SKM-1 treated with dmso at 0.1 percent for 144 hours (cell line): ENCODE measurements at regions not wholly inside any gene's neighbourhood (a gene's known extent, or its start where the extent isn't known, plus 50 kb on each side); places are given as distances from the start of the nearest gene placed in this dataset.

ENCODE experiments used
- DNase-seq: peaks from one replicate; lab custom pipeline; 2025; ENCODE audit not compliant: unreplicated experiment; lab: John Stamatoyannopoulos, UW

DNA sequence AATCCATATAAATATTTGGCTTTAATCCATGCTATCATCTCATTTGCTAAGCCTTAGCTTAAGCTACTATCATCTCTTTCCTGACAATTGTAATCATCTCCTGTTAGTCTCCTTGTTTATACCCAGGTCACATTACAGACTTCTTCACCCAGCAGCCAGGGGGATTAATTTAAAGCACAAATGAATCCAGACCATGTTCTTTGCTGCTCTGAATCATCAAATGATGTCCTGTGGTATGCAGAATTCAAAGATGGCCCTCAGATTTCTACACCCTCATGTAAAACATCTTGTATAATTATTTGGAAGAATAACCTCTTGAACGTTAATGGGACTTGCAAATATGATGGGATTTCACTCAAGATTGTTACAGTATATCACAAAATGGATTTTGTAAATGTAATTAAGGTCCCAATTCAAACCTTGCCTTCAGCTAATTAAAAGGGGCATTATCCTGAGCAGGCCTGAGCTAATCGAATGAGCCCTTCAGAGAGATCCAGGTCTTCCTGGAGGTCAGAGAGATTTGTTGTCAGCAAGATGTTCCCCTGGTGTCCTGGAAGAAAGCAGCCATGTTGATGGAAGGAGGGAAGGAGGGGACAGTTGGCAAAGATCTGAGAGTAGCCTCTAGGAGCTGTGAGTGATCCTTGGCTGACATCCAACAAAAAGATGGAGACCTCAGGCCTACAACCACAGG is 241.1 kb upstream of the MMADHC start:
- no peak for DNase-seq

DNA sequence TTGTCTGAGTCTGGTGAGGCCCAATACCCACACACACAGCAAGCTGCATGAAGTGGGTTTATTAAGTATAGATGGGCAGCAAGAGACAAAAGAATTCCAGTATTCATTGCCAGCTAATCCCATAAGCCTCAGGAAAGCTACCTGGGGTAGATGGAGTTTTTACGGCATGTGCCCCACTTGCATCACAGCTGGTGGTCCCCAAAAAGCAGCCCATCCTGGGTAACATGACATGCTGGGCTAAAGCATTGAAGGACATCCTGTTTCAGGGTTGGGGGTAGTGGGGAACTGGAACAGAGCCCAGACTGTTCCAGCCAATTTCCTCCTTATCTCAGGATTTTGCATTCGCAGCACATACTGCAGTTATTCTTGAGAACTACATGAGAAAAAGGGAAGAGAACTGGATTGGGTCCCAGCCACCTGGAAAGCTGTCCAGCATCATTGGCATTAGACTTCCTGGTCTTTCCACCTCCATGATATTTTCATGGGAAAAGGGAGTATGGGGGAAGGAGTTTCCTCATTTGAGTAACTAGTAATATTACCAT is 240.1 kb upstream of the MMADHC start:
- DNase-seq, result no peak

DNA sequence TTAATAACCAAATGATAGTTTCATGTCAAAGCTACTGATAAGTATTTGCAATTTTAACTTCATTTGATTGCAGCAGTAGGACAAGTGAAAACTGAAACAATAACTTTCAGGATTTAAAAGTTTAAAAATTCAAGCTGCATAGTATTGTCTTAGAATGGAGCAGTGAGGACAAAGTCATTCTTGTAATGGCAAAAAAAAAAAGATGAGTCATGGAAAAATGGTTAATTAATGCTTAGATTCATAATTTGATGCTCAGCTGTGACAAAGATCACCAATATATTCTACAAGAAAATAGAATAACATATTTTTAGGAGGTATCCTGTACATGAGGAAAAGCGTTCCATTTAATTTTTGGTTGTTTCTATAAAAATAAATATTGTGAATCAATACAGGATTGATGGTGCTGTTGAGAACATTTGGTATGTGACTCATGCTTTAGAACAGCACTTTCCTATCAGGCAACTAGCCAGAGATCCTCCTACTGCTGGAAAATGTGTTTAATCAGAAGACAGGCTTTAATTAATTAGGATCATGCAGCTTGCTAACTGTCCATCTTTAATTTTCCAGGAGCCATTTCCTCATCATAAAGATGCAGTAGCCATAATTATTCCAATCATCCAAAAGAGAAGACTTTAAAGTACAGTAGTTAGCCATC is 239.0 kb upstream of the MMADHC start:
- DNase-seq, result no peak

DNA sequence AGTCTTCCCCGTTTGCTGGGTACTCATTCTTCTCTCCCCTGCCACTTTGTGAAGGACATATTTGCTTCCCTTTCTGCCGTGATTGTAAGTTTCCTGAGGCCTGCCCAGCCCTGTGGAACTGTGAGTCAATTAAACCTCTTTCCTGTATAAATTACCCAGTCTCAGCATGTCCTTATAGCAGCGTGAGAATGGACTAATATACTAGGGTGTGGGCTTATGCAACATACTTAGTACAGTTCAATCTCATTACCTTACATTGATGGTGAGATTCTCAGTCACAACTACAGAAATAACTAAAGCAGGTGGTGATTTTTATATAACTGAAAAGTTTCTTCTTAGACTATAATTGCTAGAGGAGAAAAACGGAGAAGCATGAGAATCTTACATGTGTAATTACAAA is 237.9 kb upstream of the MMADHC start:
- no peak for DNase-seq

DNA sequence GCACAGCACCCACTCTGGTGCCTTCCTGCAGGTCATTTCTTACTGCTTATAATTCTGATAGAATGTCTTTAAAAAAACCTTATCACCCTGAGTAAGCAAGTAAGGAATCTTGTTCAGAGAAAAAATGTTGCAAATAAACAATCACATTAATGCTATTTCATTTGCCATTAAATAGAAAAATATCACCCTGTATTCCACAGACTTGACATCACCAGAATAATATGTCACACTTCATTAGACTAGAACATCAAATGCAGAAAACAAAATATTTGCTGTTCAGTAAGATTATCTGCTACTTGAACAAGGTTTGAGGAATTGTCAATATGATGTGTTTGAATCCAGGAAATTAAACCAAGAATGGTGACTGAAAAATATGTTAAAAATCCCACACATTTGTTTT is 236.6 kb upstream of the MMADHC start:
- DNase-seq, result no peak

DNA sequence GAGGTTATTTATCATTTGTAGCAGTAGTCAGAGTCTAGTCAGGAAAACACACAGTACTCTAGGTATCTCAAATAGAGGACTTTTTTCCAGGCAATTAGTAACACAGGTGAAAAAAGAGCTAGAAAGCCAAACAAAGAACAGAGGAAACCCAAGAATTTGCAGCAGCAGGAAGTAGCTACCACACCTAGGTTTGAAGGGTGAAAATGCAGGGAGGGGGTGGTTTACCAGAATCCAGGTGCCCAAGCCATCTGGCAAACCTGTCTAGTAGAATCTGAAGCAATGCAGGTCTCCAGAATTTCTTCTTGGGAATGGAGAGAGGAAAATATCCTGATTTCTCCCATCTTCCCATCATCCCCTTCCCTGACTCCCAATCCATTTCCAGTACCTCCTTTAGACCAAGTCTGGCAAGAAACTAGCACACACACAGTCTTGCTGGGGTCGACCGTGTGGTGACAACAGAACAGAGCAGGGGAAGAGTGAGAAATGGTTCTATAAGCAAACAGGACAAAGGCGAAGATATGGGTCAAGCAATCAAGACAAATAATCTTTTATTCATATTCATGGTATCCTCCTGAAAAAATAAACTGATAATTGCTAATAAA is 231.9 kb upstream of the MMADHC start:
- no peak for DNase-seq

DNA sequence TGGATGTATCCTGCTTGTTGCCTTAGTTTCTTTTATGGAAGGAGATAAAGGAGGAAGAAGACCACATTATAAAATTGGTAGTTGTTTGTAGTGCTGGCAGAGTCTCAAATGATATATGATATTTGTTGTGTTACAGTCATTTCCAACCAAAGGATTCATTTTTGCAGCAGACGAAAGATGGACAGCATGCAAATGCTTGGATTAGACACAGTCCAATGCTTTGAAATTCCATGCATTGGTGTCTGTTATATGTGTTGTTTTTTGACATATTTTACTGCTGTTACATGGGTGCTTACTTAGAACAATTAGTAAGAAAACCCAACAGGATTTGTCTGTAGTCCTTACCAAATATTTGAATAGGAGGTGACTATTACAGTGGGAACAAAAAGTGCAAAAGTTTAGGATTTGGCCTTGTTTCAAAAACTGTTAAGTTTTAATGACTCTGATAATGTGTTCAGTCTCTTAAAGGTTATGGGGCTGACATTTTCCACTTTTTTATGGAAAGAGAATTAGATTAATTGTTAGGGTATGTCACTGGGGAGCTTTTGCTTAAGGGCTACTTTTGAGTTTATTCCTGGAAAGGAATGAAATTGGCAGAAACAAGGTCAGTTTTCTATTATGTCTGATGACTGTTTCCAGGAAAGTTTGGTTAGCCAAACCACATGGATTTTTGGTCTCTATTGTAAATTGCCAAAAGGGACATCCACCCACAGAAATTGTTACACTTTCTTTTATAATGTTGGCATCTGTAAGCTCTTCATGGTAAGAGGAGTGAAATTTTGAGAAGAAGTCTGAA is 229.4 kb upstream of the MMADHC start:
- no peak for DNase-seq

DNA sequence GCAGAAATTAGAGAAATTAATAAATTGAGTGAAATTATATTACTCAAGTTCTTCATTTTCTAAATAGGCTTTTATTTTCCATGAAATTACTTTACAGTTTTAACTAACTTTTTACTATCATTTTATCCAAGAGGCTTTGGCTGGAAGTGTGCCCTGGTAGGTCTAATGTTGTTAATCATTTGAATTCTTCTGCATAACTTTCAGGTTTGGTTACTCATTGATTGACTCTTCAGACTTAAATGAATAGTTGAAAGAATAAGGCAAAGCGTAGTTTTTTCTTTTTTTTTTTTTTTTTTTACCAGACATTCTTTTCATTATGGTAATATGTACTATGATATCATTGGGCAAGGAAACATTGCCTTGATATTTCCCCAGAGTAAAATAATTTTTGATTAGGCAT is 228.4 kb upstream of the MMADHC start:
- no peak for DNase-seq

DNA sequence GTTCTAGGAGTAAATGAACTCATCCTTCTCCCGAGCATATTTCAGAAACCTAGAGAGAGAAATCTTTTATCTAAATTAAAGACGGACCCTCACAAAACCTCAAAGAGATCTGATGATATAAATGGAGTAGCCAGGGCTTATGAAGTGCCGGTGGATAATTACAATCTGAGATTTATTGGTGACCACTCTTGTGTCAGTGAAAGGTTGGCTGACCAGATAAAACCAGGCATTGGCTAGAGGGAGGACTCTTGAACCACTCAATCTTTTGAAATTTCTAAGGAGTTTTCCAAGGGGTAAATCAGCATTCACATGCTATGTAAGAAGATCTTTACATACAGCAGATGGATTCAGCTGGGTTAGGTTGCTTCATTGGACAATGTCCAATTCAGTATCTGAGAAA is 227.3 kb upstream of the MMADHC start:
- DNase-seq, result no peak

DNA sequence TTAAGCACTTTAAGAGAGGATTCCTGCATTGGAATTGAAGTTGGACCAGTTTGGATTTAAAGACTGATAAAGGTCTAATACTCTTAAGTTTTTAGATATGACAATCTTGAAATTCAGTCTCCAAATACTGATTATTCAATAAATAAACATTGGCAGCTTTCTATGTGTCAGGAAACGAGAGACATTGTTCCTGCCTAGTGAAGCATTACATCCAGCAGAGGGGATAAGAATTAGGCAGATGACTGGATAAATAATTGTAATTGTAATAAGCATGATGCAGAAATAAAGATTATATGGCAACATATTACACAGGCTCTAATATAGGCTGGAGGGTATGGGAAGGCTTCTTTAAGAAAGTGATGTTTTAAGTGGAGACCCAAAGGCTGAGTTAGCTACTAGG is 226.5 kb upstream of the MMADHC start:
- no peak for DNase-seq

DNA sequence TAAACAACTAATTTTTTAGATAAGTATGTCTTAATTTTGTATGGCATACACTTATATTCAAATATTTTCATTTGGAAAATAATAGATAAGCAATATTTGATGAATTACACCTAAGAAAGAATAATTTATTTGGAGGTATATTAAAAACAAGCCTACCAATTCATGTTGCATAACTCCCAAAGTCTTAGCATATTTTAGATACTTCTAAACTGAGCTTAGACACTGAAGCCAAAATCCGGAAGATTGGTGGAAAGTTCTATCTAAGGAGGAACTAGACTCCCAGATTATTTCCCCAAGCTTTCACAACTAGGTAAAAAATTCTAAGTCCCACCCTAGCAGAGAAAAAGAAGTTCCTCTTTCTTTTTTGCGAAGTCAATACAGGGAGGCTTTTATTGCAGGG is 221.0 kb upstream of the MMADHC start:
- peak; percentile 88 for DNase-seq

DNA sequence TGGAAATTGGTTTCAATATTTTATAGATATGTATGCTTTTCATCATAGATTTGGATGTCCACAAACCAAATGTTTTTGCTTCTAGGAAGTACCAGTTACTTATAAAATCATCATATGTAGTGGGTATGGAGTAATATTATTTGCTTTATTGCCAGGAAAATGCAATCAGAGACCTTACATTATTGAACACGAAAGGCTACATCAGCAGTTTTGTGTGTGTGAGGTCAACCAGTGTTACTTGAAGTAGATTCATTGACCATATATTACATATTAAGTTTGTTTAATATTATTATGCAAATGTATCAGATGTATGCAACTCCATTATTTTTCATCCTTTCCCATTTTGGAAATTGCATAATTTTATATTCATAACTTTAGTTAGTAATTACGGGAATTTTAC is 219.1 kb upstream of the MMADHC start:
- no peak for DNase-seq

DNA sequence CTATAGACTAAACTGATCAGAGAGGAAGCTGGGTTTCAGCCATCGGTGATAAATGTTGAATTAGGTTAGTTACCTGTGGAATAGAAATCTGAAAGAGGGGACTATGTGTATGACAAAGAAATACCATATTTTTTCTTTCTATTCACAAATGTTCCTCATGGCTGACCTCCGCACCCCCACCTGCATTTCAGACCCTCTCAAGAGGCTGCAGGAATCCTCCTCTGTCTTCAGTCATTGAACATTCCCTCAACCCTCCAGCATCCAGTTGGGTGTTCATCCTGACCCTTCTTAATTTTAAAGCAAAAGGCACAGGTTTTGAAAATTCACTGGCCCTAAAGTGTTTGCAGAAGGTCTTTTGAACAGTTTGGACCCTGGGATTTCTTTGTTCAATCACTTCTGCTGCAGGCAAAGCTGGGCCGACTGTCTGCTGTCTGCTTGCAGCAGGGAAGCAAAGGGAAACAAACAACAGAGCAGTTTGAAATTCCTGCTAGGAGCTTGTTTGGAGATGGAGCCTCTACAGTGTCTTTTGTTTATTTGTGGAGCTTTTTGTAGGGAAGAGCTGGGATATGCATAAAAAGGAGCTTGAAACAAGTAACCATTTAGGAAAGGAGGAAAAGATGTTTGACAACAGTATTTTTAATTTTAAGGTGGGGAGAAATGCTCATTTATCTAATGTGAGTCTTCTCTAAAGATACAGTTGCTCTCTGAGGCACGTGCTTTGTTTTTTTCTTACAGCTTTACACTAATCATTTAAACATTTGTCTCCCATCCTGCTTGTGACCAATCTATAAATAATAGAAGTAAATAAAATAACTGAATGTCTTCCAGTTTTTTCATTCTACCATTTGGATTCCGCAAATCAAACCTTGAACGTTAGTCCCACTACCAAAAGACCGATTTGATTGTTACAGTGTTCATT is 213.3 kb upstream of the MMADHC start:
- no peak for DNase-seq

DNA sequence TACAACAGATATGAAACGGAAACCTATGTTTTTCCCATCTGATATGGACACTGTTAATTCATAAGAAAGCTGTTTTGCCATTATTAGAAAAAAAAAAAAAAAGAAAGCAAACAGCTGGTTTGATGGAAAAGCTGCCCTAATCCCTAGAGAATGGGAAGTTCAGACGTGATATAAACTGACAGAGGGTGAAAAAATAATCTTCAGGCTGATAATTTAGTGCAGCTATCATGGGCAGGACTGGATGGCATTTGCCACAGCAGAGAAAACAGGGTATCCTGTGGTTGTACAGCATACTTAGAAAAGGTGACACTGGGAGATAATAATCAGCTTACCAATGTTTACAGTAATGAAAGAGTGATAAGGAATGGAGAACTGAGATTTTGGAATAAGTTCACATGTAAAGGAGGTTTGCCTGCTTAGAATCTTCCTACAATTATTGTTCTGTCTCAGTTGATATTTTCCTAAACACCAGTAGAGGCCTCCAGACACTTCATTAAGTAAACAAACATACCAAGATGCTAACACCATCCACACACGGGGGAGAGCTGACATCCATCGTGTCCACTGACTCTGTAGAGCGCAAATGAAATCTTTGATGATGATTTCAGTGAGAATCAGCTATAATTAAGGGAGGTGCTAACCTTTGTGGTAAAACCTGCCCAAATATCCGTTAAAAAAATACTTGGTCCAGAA is 211.6 kb upstream of the MMADHC start:
- DNase-seq, result no peak

DNA sequence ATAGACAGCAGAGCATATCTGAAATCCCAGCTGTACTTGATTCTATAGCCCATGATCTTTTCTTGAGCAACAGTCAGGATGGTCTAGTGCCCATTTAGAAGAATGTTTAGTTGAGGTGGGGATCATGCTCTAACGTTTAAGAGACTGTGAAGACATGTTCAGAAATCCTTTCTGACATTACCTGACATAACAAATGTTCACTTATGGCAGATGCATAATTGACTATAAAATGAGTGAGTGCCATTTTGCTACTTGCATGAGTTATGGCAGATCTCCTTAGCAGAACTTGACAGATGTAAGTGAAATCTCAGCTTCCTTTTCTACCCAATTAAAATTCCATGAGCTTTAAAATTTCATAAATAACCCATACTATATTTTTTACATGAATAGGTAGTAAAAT is 209.5 kb upstream of the MMADHC start:
- no peak for DNase-seq

DNA sequence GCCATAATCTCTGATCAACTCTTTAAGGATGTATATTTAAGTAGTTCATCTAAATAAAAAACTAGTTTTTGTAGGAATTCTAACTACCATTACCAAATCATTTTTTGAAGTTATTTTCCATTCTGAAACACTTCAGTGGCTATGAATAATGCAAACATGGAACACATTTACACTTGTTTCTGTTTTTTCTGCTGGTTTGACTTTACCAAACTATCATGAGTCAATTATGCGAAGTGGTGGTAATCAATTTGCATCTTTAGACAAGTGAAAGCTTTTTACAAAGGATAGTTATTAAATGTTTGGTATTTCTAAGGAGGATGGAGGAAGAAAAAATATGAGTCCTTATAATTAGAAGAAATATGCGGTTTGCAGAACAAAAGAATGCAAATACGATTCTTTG is 202.0 kb upstream of the MMADHC start:
- no peak for DNase-seq

DNA sequence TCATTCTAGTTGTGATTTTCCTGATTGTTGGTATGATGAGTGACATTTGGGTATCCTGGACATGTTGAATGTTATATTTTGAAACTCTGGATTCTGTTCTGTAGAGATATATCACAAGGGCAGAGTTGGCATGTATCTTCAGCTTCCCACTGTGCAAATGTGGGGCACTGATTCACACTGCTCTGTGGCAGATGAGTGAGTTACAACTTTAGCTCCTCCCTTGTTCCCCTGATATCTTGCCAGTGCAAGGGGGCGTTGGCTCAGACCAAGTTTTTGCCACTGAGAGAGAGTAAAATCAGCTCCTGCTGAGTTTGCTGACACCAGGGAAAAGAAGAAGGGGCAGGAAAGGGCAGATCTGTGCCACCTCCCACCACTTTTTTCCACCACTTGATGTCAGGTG is 199.6 kb upstream of the MMADHC start:
- no peak for DNase-seq

DNA sequence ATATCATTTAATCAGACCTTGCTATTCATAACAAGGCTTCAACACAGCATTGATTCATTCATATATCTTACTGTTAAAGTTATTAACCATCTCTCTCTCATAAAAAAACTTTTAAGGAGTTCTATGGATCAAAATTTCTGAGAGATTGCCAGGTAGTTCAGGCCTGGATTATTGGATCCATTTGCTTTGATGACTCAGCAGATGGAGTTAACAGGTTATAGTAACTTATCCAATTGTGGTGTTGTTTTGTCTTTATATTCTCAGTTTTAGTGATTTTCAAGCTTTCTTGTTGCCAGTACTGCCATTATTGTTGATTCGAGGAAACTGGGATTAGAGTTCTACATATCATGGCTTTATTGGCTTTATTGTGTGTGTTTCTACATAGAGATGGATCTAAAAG is 195.7 kb upstream of the MMADHC start:
- DNase-seq, result no peak

DNA sequence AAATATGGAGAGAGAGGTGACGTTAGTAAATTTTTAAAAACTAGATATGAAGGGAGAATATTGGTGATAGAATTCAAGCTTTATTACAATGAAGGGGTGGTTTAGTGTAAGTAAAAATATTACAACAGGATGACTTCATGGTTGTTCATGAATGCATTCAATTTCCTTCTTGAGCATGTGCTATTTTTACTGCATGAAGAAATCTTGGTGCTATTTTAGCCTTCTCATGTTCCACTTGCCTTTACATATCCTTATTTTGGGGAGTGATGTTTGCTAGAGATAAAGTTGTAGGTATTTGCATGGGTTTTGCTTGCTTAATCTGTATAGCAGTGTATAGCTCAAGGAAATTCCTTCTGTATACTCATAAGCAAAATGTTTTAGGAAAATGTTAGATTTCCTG is 195.0 kb upstream of the MMADHC start:
- DNase-seq, result no peak

DNA sequence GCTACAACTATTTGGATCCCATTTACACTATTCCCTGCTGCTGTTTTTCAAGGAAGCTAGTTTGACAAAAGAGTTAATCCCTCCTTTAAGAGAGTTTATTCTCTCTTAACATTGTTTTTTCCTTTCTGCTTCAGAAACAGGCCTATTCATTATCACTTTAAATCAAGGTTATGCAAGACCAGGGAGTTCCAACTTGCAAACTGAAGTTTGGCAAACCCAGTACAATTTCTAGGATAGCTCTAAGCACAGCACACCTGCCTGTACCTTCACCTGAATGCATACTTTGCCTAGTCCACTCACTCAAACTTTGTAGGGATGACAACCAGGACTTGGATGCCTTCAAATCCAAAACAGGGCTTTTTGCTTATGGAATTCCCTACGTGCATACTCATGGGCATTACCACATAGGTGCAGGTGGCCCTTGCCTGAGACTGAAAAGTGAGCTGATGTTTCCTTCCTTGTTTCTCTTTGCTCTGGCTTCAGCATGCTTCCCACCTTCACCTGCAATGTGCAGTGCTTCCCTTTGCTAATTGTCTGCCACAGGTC is 193.8 kb upstream of the MMADHC start:
- DNase-seq, result no peak
